Liver (tissue), 7 donors: ENCODE measurements at regions not wholly inside any gene's neighbourhood (a gene's known extent, or its start where the extent isn't known, plus 50 kb on each side); places are given as distances from the start of the nearest gene placed in this dataset.

ENCODE experiments used
- DNase-seq: peaks from one replicate; pipeline ENCODE4 v3.0.0-alpha.2; 2017; ENCODE audit warnings: low spot score
- H3K27ac ChIP-seq, 2 donors: one replicate each; pipeline ENCODE4 v1.7.0; 2013; ENCODE audit warnings: inconsistent platforms in 2 of 2, low read length in 2 of 2, control low read depth in 1 of 2, low read depth in 1 of 2, mild to moderate bottlenecking in 1 of 2
- H3K27me3 ChIP-seq, 4 donors: one replicate each; pipeline versions ENCODE4 v1.6.1 to v1.7.0; 2013; ENCODE audit warnings: low read length in 3 of 4, inconsistent platforms in 1 of 4, mild to moderate bottlenecking in 1 of 4, moderate library complexity in 1 of 4; ENCODE audit not compliant: control insufficient read depth in 4 of 4, insufficient read depth in 4 of 4
- H3K36me3 ChIP-seq, 4 donors: one replicate each; pipeline versions ENCODE4 v1.6.1 to v1.7.0; 2013; ENCODE audit warnings: low read length in 3 of 4, mild to moderate bottlenecking in 3 of 4, low read depth in 1 of 4, moderate library complexity in 1 of 4; ENCODE audit not compliant: control insufficient read depth in 4 of 4, insufficient read depth in 3 of 4
- H3K4me1 ChIP-seq, 4 donors: one replicate each; pipeline versions ENCODE4 v1.6.1 to v1.7.0; 2013; ENCODE audit warnings: low read length in 3 of 4, mild to moderate bottlenecking in 3 of 4, moderate library complexity in 1 of 4; ENCODE audit not compliant: control insufficient read depth in 4 of 4, insufficient read depth in 4 of 4
- H3K4me3 ChIP-seq, 3 donors: one replicate each; pipeline versions ENCODE4 v1.6.1 to v1.7.0; 2013; ENCODE audit warnings: low read length in 3 of 3, control low read depth in 1 of 3, low read depth in 1 of 3, mild to moderate bottlenecking in 1 of 3
- H3K9ac ChIP-seq, 2 donors: one replicate each; pipeline ENCODE4 v1.7.0; 2013; ENCODE audit warnings: low read length in 2 of 2, mild to moderate bottlenecking in 2 of 2, moderate library complexity in 2 of 2, control low read depth in 1 of 2, low read depth in 1 of 2
- H3K9me3 ChIP-seq, 4 donors: one replicate each; pipeline versions ENCODE4 v1.6.1 to v1.7.0; 2013; ENCODE audit warnings: low read length in 3 of 4; ENCODE audit not compliant: control insufficient read depth in 4 of 4
- EGR1 ChIP-seq, 2 donors: IDR thresholded peaks; 2 replicates each; pipeline ENCODE4 v1.6.1; 2016 to 2018; ENCODE audit warnings: antibody characterized with exemption in 2 of 2, low read depth in 2 of 2
- FOXA1 ChIP-seq: IDR thresholded peaks from 2 replicates; pipeline ENCODE4 v1.6.1; 2016; ENCODE audit warnings: antibody characterized with exemption
- FOXA2 ChIP-seq: IDR thresholded peaks from 2 replicates; pipeline ENCODE4 v1.6.1; 2016; ENCODE audit warnings: antibody characterized with exemption
- GABPA ChIP-seq, 2 donors: IDR thresholded peaks in 1 of 2; conservative IDR thresholded peaks in 1 of 2; 2 replicates each; pipeline ENCODE4 v1.6.1; 2016; ENCODE audit warnings: antibody characterized with exemption in 2 of 2, mild to moderate bottlenecking in 1 of 2, moderate library complexity in 1 of 2
- HNF4A ChIP-seq, 2 donors: conservative IDR thresholded peaks; 2 replicates each; pipeline ENCODE4 v1.6.1; 2016; ENCODE audit warnings: antibody characterized with exemption in 2 of 2, mild to moderate bottlenecking in 2 of 2
- HNF4G ChIP-seq: IDR thresholded peaks from 2 replicates; pipeline ENCODE4 v1.6.1; 2016; ENCODE audit warnings: antibody characterized with exemption
- JUND ChIP-seq, 2 donors: IDR thresholded peaks; 2 replicates each; pipeline ENCODE4 v1.6.1; 2016; ENCODE audit warnings: antibody characterized with exemption in 2 of 2
- NR2F2 ChIP-seq: IDR thresholded peaks from 2 replicates; pipeline ENCODE4 v1.6.1; 2016; ENCODE audit warnings: antibody characterized with exemption
- RAD21 ChIP-seq, 2 donors: IDR thresholded peaks; 2 replicates each; pipeline ENCODE4 v1.6.1; 2016; ENCODE audit warnings: antibody characterized with exemption in 2 of 2, mild to moderate bottlenecking in 2 of 2
- RXRA ChIP-seq, 2 donors: IDR thresholded peaks; 2 replicates each; pipeline ENCODE4 v1.6.1; 2017 to 2018; ENCODE audit warnings: antibody characterized with exemption in 2 of 2, mild to moderate bottlenecking in 1 of 2
- SP1 ChIP-seq: IDR thresholded peaks from 2 replicates; pipeline ENCODE4 v1.6.1; 2018; ENCODE audit warnings: antibody characterized with exemption, mild to moderate bottlenecking
- TAF1 ChIP-seq: conservative IDR thresholded peaks from 2 replicates; pipeline ENCODE4 v1.6.1; 2016; ENCODE audit warnings: antibody characterized with exemption, mild to moderate bottlenecking
- YY1 ChIP-seq: IDR thresholded peaks from 2 replicates; pipeline ENCODE4 v1.6.1; 2016; ENCODE audit warnings: antibody characterized with exemption, mild to moderate bottlenecking
- TF ChIP-seq, protein P1 (sequence below): IDR thresholded peaks from 2 replicates; pipeline ENCODE4 v1.6.1; 2016; ENCODE audit warnings: antibody characterized with exemption, mild to moderate bottlenecking
- TF ChIP-seq, protein P2 (sequence below): IDR thresholded peaks from 2 replicates; pipeline ENCODE4 v1.6.1; 2016; ENCODE audit warnings: antibody characterized with exemption
- TF ChIP-seq, protein P3 (sequence below): IDR thresholded peaks from 2 replicates; pipeline ENCODE4 v1.6.1; 2016; ENCODE audit warnings: antibody characterized with exemption
- TF ChIP-seq, protein P4 (sequence below): IDR thresholded peaks from 2 replicates; pipeline ENCODE4 v1.6.1; 2016; ENCODE audit warnings: antibody characterized with exemption
- TF ChIP-seq, protein P5 (sequence below): fragments of 150-350 bp; IDR thresholded peaks from 2 replicates; pipeline ENCODE4 v1.5.1; 2017; ENCODE audit warnings: improper control_type of control experiment, low read depth, low read length; ENCODE audit not compliant: missing input control
- donor health status: healthy.
- donor health status: healthy.
- donor health status: healthy.
- donor health status: healthy.

DNA sequence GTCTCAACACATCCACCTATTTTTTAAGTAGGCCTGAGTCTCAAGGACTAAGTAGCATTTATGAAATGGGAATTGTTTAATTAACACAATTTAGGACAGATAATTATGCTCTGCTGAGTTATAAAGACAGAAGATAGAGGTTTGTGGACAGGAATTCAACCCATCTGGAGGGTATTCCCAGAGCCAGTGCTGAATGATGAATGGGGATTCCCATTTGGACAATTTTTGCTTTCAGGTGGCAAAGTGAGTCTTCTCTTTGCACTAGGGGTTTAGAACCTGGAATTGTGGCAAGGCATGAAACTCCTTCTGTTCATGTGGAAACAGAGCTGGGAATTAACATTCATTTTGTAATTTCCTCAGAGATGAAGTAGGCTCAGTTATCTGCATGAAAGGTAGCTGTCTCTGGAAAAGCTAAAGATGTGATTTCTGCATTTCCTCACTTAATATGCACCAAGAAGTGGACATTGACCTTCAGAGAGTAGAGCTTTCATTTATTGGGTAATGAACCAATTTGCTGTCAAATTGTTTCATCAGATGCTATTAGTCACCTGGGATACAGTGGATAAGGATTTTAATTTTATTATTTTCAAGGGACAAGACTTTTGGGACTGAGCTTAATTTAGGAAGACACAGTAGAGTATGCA is 212.1 kb upstream of the NRXN1 start:
- Histone ChIP-seq H3K4me1 (no peaks in the 10 kb centered on the region), H3K9ac (no peak overlapping the region), H3K27me3 (no peaks in the 10 kb centered on the region), H3K4me3 (no peak overlapping the region), H3K9me3 (no peaks in the 10 kb centered on the region), H3K27ac (no peak overlapping the region), H3K36me3 (no peaks in the 10 kb centered on the region)
- TF ChIP-seq YY1: no peak
- TF ChIP-seq, protein P1, sequence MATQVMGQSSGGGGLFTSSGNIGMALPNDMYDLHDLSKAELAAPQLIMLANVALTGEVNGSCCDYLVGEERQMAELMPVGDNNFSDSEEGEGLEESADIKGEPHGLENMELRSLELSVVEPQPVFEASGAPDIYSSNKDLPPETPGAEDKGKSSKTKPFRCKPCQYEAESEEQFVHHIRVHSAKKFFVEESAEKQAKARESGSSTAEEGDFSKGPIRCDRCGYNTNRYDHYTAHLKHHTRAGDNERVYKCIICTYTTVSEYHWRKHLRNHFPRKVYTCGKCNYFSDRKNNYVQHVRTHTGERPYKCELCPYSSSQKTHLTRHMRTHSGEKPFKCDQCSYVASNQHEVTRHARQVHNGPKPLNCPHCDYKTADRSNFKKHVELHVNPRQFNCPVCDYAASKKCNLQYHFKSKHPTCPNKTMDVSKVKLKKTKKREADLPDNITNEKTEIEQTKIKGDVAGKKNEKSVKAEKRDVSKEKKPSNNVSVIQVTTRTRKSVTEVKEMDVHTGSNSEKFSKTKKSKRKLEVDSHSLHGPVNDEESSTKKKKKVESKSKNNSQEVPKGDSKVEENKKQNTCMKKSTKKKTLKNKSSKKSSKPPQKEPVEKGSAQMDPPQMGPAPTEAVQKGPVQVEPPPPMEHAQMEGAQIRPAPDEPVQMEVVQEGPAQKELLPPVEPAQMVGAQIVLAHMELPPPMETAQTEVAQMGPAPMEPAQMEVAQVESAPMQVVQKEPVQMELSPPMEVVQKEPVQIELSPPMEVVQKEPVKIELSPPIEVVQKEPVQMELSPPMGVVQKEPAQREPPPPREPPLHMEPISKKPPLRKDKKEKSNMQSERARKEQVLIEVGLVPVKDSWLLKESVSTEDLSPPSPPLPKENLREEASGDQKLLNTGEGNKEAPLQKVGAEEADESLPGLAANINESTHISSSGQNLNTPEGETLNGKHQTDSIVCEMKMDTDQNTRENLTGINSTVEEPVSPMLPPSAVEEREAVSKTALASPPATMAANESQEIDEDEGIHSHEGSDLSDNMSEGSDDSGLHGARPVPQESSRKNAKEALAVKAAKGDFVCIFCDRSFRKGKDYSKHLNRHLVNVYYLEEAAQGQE: no peak
- TF ChIP-seq JUND (IDR thresholded peaks at IDR 0.05): peak in 1 of 2 donors; percentile 25
- TF ChIP-seq HNF4G: peak; percentile 32
- TF ChIP-seq RXRA (IDR thresholded peaks at IDR 0.05): no peak
- TF ChIP-seq, protein P2, sequence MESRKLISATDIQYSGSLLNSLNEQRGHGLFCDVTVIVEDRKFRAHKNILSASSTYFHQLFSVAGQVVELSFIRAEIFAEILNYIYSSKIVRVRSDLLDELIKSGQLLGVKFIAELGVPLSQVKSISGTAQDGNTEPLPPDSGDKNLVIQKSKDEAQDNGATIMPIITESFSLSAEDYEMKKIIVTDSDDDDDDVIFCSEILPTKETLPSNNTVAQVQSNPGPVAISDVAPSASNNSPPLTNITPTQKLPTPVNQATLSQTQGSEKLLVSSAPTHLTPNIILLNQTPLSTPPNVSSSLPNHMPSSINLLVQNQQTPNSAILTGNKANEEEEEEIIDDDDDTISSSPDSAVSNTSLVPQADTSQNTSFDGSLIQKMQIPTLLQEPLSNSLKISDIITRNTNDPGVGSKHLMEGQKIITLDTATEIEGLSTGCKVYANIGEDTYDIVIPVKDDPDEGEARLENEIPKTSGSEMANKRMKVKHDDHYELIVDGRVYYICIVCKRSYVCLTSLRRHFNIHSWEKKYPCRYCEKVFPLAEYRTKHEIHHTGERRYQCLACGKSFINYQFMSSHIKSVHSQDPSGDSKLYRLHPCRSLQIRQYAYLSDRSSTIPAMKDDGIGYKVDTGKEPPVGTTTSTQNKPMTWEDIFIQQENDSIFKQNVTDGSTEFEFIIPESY: no peak
- TF ChIP-seq, protein P3, sequence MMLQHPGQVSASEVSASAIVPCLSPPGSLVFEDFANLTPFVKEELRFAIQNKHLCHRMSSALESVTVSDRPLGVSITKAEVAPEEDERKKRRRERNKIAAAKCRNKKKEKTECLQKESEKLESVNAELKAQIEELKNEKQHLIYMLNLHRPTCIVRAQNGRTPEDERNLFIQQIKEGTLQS: no peak
- TF ChIP-seq TAF1: no peak
- TF ChIP-seq RAD21 (IDR thresholded peaks at IDR 0.05): no peak
- TF ChIP-seq HNF4A (conservative IDR thresholded peaks at IDR 0.05): peak; percentile 67
- peak; percentile 8 for TF ChIP-seq SP1
- TF ChIP-seq GABPA (IDR thresholded peaks at IDR 0.05 in 1 of 2, conservative IDR thresholded peaks at IDR 0.05 in 1 of 2): no peak
- TF ChIP-seq FOXA2: no peak
- no peak for TF ChIP-seq FOXA1
- TF ChIP-seq, protein P4, sequence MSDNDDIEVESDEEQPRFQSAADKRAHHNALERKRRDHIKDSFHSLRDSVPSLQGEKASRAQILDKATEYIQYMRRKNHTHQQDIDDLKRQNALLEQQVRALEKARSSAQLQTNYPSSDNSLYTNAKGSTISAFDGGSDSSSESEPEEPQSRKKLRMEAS: no peak
- no peak for TF ChIP-seq EGR1 (IDR thresholded peaks at IDR 0.05; ENCODE audit: low read depth in 2 of 2)
- TF ChIP-seq NR2F2: no peak
- TF ChIP-seq, protein P5, sequence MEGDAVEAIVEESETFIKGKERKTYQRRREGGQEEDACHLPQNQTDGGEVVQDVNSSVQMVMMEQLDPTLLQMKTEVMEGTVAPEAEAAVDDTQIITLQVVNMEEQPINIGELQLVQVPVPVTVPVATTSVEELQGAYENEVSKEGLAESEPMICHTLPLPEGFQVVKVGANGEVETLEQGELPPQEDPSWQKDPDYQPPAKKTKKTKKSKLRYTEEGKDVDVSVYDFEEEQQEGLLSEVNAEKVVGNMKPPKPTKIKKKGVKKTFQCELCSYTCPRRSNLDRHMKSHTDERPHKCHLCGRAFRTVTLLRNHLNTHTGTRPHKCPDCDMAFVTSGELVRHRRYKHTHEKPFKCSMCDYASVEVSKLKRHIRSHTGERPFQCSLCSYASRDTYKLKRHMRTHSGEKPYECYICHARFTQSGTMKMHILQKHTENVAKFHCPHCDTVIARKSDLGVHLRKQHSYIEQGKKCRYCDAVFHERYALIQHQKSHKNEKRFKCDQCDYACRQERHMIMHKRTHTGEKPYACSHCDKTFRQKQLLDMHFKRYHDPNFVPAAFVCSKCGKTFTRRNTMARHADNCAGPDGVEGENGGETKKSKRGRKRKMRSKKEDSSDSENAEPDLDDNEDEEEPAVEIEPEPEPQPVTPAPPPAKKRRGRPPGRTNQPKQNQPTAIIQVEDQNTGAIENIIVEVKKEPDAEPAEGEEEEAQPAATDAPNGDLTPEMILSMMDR: no peak
- DNase-seq: no peak
